HUDEP-2 (cell line): ENCODE measurements at regions not wholly inside any gene's neighbourhood (a gene's known extent, or its start where the extent isn't known, plus 50 kb on each side); places are given as distances from the start of the nearest gene placed in this dataset.

Source experiments
- DNase-seq, 76 experiments: peaks; one replicate each; lab custom pipeline; 2025; ENCODE audit not compliant: unreplicated experiment in 76 of 76; lab: John Stamatoyannopoulos, UW

- no peak for DNase-seq
These were observed 70.0 kb upstream of the KLF4 start for GRCh38 chr9:107559494-107560086.

DNA sequence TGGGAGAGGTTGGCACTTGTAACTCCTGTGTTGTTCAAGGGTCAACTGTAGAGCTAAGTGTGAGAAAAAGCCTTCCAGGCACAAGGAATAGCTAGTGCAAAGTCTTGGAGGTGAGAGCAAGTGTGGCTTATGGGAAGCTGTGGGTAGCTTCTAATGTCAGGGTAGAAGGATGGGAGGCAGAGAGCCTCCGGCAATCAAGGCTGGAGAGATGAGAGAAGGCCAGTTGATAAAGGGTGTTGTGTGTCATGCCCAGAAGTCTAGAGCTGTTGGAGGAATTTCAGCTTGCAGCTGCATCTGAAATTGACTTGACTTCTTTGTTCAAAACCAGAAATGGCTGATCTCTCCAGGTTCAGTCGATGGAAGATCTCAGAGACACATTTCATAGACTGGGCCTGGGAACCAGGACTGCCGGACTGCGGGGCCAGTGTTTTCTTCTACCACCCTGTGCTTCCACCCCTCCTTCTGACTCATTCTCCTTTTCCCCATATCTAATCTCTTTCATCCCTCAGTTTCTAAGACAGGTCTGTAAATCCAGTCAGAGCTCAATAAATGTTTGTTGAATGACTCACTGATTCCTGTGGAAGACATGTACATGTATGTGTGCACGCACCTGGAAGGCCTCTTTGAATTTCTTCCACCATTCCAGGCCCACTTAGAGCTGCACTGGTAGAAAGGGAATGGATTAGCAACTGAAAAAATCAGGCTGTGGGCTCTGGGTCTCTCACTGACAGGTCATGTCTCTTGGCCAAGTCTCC, 67.8 kb upstream of the KLF4 start:
- DNase-seq, result no peak

GRCh38 chr9:107554636-107555035, 65.1 kb upstream of the KLF4 start:
- no peak for DNase-seq

DNA sequence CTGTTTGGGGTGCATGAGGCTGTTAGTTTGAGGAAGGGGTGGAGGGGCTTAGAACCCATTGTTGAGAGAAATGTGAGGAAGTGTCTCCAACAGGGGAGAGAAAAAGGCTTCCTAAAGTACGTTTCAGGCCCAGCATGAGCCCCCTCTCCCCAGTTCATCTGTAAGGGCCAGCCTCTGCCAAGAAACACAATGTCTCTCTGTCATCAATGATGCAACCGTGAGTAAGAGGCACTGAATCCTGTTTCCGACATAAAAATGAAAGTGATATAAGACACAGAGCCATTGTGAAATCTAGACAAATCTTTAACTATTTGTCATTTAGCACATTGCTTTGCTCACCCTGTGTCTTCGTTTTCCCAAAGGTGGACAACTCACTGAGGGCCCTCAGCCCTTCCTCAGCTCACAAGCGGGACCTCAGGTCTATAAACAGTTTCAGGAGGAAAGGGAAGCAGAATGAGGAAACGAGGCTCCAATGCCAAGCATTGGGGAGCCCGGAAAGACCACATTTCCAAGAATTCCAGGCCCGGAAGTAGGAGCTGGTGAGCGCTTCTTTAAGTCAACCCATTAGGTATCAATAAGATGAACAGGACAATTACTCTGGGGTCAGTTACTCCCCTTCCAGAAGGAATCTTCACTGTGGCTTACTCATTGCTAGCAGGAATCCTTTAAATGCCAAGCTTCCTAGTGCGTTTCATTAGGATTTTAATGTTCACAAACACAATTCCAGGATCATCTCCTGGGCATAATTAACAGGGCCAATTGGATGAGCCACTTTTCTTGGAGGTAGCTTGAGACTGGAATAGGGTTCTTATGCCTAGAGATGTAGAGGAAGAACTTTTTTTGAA, 59.0 kb upstream of the KLF4 start:
- no peak for DNase-seq

DNA sequence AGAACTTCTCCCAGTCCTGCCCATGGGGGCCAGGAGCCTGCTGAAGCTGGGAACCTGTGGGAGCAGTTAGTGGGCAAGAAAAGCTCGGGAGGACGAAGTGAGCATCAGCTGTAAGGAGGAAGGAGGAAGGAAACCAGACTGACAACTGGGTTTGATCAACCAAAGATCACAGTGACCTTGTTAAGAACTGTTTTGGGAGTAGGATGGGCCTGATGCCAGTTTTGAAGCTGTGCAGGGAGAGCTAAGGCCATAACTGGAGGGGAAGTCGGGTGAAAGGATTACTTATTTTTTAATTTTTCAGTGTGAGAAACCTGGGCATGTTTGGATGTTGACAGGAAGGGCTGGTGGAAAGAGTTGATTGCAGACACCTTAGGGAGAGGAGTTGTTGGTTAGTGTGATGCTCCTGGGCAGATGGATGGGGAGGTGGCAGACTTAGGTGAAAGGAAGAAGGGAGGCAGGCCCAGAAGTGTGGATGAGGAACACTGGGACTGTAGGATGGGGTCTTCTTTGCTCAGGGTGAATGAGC, 58.3 kb upstream of the KLF4 start:
- no peak for DNase-seq

DNA sequence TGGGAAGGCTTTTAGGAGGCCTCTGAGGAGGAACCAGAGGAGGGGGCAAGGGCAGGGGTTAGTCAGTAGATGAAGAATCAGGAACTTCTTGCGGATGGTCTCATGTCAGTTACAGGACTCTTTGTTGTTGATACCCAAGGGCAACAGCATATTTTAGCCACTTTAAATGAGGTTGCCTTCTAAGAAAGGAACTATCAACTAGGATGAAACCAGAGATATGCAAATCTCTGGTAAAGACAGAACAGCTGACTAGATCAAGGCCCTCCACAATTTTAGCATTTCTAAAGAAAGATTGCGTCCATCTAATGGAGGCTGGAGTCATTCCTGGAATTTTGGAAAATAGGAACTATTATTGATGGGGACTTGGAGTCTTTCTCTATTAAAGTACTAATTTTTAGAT, 57.7 kb upstream of the KLF4 start:
- DNase-seq, result no peak

- DNase-seq, result no peak
These were observed 57.3 kb upstream of the KLF4 start for GRCh38 chr9:107546859-107547258.

GRCh38 chr9:107545036-107545435, 55.5 kb upstream of the KLF4 start:
- no peak for DNase-seq

GRCh38 chr9:107542411-107543157, 53.0 kb upstream of the KLF4 start:
- no peak for DNase-seq

DNA sequence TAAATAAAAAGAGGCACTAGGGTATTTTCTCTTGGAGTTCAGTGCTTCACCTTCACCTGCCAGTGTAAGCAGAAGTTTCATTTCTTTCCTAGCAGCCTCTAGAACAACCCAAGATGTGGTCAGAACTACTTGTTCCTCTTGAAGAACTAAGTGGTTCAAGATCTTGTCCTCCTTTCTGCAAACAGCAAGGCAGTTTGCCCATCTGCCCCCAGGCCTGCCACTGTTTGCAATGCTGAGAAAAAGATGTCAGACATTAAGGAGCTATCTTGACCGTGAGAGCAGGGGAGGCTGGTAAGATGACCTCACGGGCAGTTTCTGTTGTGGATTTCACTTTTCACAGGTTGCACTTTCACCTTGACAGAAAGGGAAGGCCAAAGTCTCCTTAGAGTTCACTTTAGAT, 52.0 kb upstream of the KLF4 start:
- no peak for DNase-seq

- DNase-seq, result no peak
These were observed 50.6 kb upstream of the KLF4 start for GRCh38 chr9:107540164-107540561.

DNA sequence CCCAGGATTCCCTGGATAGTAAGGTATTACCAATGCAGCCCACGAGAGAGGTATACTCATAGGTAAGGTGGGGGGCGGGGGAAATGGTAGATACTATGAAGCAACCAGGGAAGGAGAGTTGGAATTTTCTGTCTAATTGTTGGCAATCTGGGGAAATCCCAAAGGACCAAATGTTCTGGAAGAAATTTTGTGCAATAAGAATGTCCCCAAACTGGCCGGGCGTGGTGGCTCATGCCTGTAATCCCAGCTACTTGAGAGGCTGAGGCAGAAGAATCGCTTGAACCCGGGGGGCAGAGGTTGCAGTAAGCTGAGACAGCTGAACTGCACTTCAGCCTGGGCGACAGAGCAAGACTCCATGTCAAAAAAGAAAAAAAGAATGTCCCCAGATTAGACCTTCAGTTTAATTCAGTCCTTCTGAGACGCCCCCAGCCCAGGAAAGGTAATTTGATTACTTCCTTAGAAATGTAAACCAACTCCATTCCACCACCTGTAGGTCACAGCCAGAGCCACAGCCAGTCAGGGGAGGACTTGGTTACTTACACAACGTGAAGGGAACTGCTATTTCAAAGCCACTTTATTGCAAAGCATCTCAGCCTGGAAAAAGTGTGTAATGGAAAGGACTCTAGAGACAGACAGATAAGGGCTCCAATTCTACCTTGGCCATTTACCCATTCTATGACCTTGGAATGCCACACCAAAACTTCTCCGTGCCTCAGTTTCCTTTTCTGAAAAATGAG, 50.0 kb upstream of the KLF4 start:
- peak in 2 of 76 experiments; percentile 1 to 8 for DNase-seq
